HepG2 (cell line): ENCODE measurements at regions not wholly inside any gene's neighbourhood (a gene's known extent, or its start where the extent isn't known, plus 50 kb on each side); places are given as distances from the start of the nearest gene placed in this dataset.

Experiments
- CTCF ChIP-seq: sonication (generic); formaldehyde crosslinking; IDR thresholded peaks from 2 replicates; pipeline ENCODE4 v1.5.0; 2020; ENCODE audit warnings: mild to moderate bottlenecking, missing genetic modification reagents, moderate library complexity
- FIP1L1 ChIP-seq: fragments of 200-400 bp; formaldehyde crosslinking; IDR thresholded peaks from 2 replicates; pipeline ENCODE4 v1.6.1; 2018; ENCODE audit warnings: low read depth, mild to moderate bottlenecking, low read length, moderate library complexity, borderline replicate concordance; ENCODE audit not compliant: insufficient read depth
- KDM5B ChIP-seq: sonication (generic); formaldehyde crosslinking; IDR thresholded peaks from 2 replicates; pipeline ENCODE4 v1.4.0; 2020; ENCODE audit warnings: missing genetic modification reagents, mild to moderate bottlenecking, borderline replicate concordance
- POLR2A ChIP-seq, 2 experiments: IDR thresholded peaks; 2 replicates each; pipeline ENCODE4 v1.6.1; 2011; ENCODE audit warnings: low read depth in 2 of 2, low read length in 2 of 2, mild to moderate bottlenecking in 1 of 2, moderate library complexity in 1 of 2; ENCODE audit not compliant: insufficient read depth in 1 of 2
- TBP ChIP-seq: sonication (generic); formaldehyde crosslinking; IDR thresholded peaks from 2 replicates; pipeline ENCODE4 v1.5.0; 2020; ENCODE audit warnings: missing genetic modification reagents

GRCh38 chr6:16871047-16871446 is 109.8 kb upstream of the ATXN1 start:
- TF ChIP-seq CTCF (CRISPR knock-in tag): no peak
- no peak for TF ChIP-seq KDM5B (CRISPR knock-in tag)
- TF ChIP-seq TBP (CRISPR knock-in tag): no peak
- no peak for TF ChIP-seq POLR2A (IDR thresholded peaks at IDR 0.05; ENCODE audit: insufficient read depth in 1 of 2, low read depth in 2 of 2, low read length in 2 of 2)
- no peak for TF ChIP-seq FIP1L1
